ENCODE measurements at regions not wholly inside any gene's neighbourhood (a gene's known extent, or its start where the extent isn't known, plus 50 kb on each side); places are given as distances from the start of the nearest gene placed in this dataset.

DNA sequence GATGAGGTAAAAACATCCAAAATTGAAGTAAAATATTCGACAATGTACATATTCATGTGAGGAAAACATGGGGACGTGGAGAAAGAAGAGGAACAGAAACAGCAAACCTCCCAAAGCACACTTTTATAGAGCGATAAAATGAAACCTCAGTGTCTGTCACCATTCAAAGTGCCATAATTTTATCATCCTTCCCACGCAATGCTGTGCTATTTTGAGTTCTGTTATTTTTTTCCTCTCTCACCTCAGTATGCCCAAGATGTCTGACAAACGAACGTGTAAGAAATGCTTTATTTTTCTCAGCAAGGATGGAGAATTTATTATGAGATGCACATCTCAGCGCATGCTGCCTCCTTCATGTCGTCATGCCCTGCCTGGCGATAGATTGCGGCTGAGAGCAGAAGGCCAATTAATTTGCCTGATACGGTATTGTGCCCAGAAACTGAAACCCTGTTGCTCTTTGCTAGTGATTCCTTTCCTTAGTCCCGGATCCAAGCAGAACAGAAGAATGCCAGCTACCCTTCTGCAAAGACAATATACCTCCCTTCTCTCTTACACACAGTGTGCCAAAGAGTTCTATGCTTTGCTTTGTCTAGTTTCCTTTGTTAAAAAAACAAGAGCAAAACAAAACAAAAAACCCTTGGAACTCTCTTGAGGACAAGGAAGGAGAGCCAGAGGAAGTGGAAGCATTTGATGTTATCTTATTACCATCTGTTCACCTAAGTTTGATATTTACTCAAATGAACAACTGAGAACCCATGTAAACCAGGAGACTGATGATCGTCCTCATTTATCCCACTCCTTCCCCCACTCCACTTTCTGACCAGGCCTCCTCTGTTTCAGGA is 192.4 kb downstream of the SEMA6A start:
- Histone ChIP-seq H3K4me3 (ENCODE audit: low read depth in 1 of 3, low read length in 3 of 3) (no peak overlapping the region), H3K27me3 (ENCODE audit: control insufficient read depth in 4 of 4, insufficient read depth in 4 of 4, low read length in 3 of 4) (no peaks in the 10 kb centered on the region), H3K36me3 (ENCODE audit: control insufficient read depth in 4 of 4, insufficient read depth in 3 of 4, low read depth in 1 of 4, low read length in 3 of 4) (no peaks in the 10 kb centered on the region), H3K4me1 (ENCODE audit: control insufficient read depth in 4 of 4, insufficient read depth in 4 of 4, low read length in 3 of 4) (no peaks in the 10 kb centered on the region), H3K9me3 (ENCODE audit: control insufficient read depth in 4 of 4, low read length in 3 of 4) (no peaks in the 10 kb centered on the region), H3K9ac (ENCODE audit: low read depth in 1 of 2, low read length in 2 of 2) (no peak overlapping the region), H3K27ac (ENCODE audit: low read depth in 1 of 2, low read length in 2 of 2) (no peak overlapping the region)
- no peak for DNase-seq (ENCODE audit: low spot score)
- WGBS, result 89% methylated on average over 13 of the region's 13 CpGs
- no peak for TF ChIP-seq YY1 (IDR thresholded peaks at IDR 0.05)
- no peak for TF ChIP-seq TAF1 (conservative IDR thresholded peaks at IDR 0.05)
- TF ChIP-seq, protein P1, sequence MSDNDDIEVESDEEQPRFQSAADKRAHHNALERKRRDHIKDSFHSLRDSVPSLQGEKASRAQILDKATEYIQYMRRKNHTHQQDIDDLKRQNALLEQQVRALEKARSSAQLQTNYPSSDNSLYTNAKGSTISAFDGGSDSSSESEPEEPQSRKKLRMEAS (IDR thresholded peaks at IDR 0.05), result no peak
- TF ChIP-seq, protein P2, sequence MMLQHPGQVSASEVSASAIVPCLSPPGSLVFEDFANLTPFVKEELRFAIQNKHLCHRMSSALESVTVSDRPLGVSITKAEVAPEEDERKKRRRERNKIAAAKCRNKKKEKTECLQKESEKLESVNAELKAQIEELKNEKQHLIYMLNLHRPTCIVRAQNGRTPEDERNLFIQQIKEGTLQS (IDR thresholded peaks at IDR 0.05), result no peak
- TF ChIP-seq JUND (IDR thresholded peaks at IDR 0.05), result no peak
- no peak for TF ChIP-seq FOXA2 (IDR thresholded peaks at IDR 0.05)
- TF ChIP-seq EGR1 (IDR thresholded peaks at IDR 0.05; ENCODE audit: low read depth in 2 of 2), result no peak
- no peak for TF ChIP-seq HNF4A (conservative IDR thresholded peaks at IDR 0.05)

DNA sequence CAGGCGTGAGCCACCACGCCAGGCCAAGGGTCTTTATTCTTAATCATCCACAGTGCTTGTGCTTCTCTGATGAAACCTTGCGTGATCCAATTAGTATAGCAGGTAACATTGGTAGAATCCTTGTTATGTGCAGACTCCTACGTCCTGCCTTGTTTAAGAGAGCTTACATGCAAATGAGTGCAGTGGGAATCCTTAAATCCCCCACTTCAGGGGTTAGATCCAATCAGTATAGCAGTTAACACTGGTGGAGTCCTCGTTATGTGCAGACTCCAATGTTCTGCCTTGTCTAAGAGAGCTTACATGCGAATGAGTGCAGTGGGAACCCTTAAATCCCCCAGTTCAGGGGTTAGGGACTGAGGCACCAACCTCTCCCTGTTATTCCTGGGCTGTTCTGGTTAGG is 193.4 kb downstream of the SEMA6A start:
- TF ChIP-seq HNF4G (IDR thresholded peaks at IDR 0.05) (no peak), RAD21 (IDR thresholded peaks at IDR 0.05) (no peak), JUND (IDR thresholded peaks at IDR 0.05) (no peak)
- TF ChIP-seq, protein P3, sequence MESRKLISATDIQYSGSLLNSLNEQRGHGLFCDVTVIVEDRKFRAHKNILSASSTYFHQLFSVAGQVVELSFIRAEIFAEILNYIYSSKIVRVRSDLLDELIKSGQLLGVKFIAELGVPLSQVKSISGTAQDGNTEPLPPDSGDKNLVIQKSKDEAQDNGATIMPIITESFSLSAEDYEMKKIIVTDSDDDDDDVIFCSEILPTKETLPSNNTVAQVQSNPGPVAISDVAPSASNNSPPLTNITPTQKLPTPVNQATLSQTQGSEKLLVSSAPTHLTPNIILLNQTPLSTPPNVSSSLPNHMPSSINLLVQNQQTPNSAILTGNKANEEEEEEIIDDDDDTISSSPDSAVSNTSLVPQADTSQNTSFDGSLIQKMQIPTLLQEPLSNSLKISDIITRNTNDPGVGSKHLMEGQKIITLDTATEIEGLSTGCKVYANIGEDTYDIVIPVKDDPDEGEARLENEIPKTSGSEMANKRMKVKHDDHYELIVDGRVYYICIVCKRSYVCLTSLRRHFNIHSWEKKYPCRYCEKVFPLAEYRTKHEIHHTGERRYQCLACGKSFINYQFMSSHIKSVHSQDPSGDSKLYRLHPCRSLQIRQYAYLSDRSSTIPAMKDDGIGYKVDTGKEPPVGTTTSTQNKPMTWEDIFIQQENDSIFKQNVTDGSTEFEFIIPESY (IDR thresholded peaks at IDR 0.05), result no peak
- Histone ChIP-seq H3K27me3 (ENCODE audit: control insufficient read depth in 4 of 4, insufficient read depth in 4 of 4, low read length in 3 of 4) (no peaks in the 10 kb centered on the region), H3K4me1 (ENCODE audit: control insufficient read depth in 4 of 4, insufficient read depth in 4 of 4, low read length in 3 of 4) (no peaks in the 10 kb centered on the region), H3K4me3 (ENCODE audit: low read depth in 1 of 3, low read length in 3 of 3) (no peak overlapping the region), H3K36me3 (ENCODE audit: control insufficient read depth in 4 of 4, insufficient read depth in 3 of 4, low read depth in 1 of 4, low read length in 3 of 4) (no peaks in the 10 kb centered on the region), H3K27ac (ENCODE audit: low read depth in 1 of 2, low read length in 2 of 2) (no peak overlapping the region), H3K9ac (ENCODE audit: low read depth in 1 of 2, low read length in 2 of 2) (no peak overlapping the region), H3K9me3 (ENCODE audit: control insufficient read depth in 4 of 4, low read length in 3 of 4) (no peaks in the 10 kb centered on the region)
- no peak for DNase-seq (ENCODE audit: low spot score)
- 97% methylated on average over 6 of the region's 6 CpGs for WGBS

DNA sequence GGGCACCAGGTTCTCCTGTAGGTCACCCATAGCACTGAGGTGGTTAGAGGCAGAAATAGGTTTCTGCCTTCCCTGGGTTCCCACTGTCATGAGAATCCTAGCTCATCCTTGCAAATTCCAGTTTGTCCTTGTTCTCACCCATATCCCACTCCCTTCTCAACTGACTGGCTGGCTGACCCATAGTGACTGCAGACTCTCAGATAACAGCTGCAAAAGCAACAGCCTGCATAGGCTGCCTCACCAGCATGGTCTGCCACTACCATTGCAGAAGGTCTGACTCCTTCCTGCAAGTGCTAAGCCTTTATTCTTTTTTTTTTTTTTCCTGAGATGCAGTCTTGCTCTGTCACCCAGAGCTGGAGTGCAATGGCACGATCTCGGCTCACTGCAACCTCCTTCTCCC is 194.0 kb downstream of the SEMA6A start:
- no peaks in the 10 kb centered on the region for H3K27me3 ChIP-seq (ENCODE audit: control insufficient read depth in 4 of 4, insufficient read depth in 4 of 4, low read length in 3 of 4)
- no peak overlapping the region for H3K9ac ChIP-seq (ENCODE audit: low read depth in 1 of 2, low read length in 2 of 2)
- no peak for DNase-seq (ENCODE audit: low spot score)
- H3K9me3 ChIP-seq (ENCODE audit: control insufficient read depth in 4 of 4, low read length in 3 of 4), result no peaks in the 10 kb centered on the region
- no peak overlapping the region for H3K4me3 ChIP-seq (ENCODE audit: low read depth in 1 of 3, low read length in 3 of 3)
- WGBS, result 88% methylated on average over 2 of the region's 2 CpGs
- no peaks in the 10 kb centered on the region for H3K4me1 ChIP-seq (ENCODE audit: control insufficient read depth in 4 of 4, insufficient read depth in 4 of 4, low read length in 3 of 4)
- no peaks in the 10 kb centered on the region for H3K36me3 ChIP-seq (ENCODE audit: control insufficient read depth in 4 of 4, insufficient read depth in 3 of 4, low read depth in 1 of 4, low read length in 3 of 4)
- TF ChIP-seq, protein P2 (IDR thresholded peaks at IDR 0.05), result no peak
- TF ChIP-seq, protein P4, sequence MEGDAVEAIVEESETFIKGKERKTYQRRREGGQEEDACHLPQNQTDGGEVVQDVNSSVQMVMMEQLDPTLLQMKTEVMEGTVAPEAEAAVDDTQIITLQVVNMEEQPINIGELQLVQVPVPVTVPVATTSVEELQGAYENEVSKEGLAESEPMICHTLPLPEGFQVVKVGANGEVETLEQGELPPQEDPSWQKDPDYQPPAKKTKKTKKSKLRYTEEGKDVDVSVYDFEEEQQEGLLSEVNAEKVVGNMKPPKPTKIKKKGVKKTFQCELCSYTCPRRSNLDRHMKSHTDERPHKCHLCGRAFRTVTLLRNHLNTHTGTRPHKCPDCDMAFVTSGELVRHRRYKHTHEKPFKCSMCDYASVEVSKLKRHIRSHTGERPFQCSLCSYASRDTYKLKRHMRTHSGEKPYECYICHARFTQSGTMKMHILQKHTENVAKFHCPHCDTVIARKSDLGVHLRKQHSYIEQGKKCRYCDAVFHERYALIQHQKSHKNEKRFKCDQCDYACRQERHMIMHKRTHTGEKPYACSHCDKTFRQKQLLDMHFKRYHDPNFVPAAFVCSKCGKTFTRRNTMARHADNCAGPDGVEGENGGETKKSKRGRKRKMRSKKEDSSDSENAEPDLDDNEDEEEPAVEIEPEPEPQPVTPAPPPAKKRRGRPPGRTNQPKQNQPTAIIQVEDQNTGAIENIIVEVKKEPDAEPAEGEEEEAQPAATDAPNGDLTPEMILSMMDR (IDR thresholded peaks at IDR 0.05; ENCODE audit: low read depth, low read length, missing input control), result no peak
- TF ChIP-seq, protein P1 (IDR thresholded peaks at IDR 0.05), result no peak
- no peak for TF ChIP-seq TAF1 (conservative IDR thresholded peaks at IDR 0.05)
- TF ChIP-seq, protein P3 (IDR thresholded peaks at IDR 0.05), result no peak
- no peak for TF ChIP-seq FOXA2 (IDR thresholded peaks at IDR 0.05)
- no peak for TF ChIP-seq HNF4G (IDR thresholded peaks at IDR 0.05)
- no peak for TF ChIP-seq FOXA1 (IDR thresholded peaks at IDR 0.05)
- no peak for TF ChIP-seq YY1 (IDR thresholded peaks at IDR 0.05)
- TF ChIP-seq HNF4A (conservative IDR thresholded peaks at IDR 0.05), result no peak
- no peak for TF ChIP-seq JUND (IDR thresholded peaks at IDR 0.05)
- no peak for TF ChIP-seq GABPA (IDR thresholded peaks at IDR 0.05 in 1 of 2, conservative IDR thresholded peaks at IDR 0.05 in 1 of 2)
- TF ChIP-seq RXRA (IDR thresholded peaks at IDR 0.05), result no peak
- H3K27ac ChIP-seq (ENCODE audit: low read depth in 1 of 2, low read length in 2 of 2), result no peak overlapping the region
